Neural crest cell (in vitro differentiated cells): ENCODE measurements at regions not wholly inside any gene's neighbourhood (a gene's known extent, or its start where the extent isn't known, plus 50 kb on each side); places are given as distances from the start of the nearest gene placed in this dataset.
A peak's percentile ranks its signal among the peaks of the same experiment; 100 is the strongest.

Experiments used
- DNase-seq: peaks from one replicate; pipeline ENCODE4 v3.0.0; 2021; ENCODE audit warnings: low read depth, mixed read lengths, low spot score
- H3K27ac Mint-ChIP-seq: one replicate; pipeline ENCODE4 v1.8.0; 2021; ENCODE audit warnings: mild to moderate bottlenecking, mixed read lengths; ENCODE audit not compliant: unreplicated experiment
- H3K27me3 Mint-ChIP-seq: 2 replicates; pipeline ENCODE4 v1.8.0; 2021; ENCODE audit warnings: low read depth, mild to moderate bottlenecking, mixed read lengths
- H3K36me3 Mint-ChIP-seq: 2 replicates; pipeline ENCODE4 v1.8.0; 2021; ENCODE audit warnings: low read depth, mild to moderate bottlenecking, mixed read lengths
- H3K4me1 Mint-ChIP-seq: 2 replicates; pipeline ENCODE4 v1.8.0; 2021; ENCODE audit warnings: mixed read lengths
- H3K4me3 Mint-ChIP-seq: one replicate; pipeline ENCODE4 v1.8.0; 2021; ENCODE audit warnings: mild to moderate bottlenecking, mixed read lengths
- H3K9me3 Mint-ChIP-seq: 2 replicates; pipeline ENCODE4 v1.8.0; 2021; ENCODE audit warnings: mixed read lengths
- TF ChIP-seq, protein P1 (sequence below): fragments of 200-600 bp; sonication (generic); conservative IDR thresholded peaks from 2 replicates; pipeline ENCODE4 v1.5.0; 2021; ENCODE audit warnings: antibody characterized with exemption, mild to moderate bottlenecking

DNA sequence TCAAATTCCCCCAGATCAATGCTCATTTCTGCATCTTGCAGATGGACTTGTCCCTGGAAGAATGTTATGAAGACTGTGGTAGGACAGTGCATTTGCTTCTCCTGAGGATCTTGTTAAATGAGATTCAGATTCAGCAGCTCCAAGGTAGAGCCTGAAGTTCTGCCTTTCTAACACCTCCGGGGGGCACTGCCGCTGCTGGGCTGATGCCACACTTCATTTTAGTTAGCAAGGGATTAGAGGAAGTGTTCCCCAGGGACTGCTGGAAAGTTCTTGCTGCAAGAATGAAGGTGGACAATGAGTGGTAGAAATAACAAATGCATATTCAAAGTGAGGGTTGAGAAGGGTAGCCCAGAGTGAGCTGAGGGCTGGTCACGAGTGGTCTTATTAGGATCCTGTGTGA is 434.3 kb upstream of the AKR1E2 start:
- Mint-ChIP-seq H3K36me3 (no peaks in the 10 kb centered on the region), H3K27me3 (no peaks in the 10 kb centered on the region), H3K4me1 (no peaks in the 10 kb centered on the region), H3K27ac (no peak overlapping the region), H3K9me3 (peaks cover 2% of the 10 kb centered on the region), H3K4me3 (no peak overlapping the region)
- TF ChIP-seq, protein P1, sequence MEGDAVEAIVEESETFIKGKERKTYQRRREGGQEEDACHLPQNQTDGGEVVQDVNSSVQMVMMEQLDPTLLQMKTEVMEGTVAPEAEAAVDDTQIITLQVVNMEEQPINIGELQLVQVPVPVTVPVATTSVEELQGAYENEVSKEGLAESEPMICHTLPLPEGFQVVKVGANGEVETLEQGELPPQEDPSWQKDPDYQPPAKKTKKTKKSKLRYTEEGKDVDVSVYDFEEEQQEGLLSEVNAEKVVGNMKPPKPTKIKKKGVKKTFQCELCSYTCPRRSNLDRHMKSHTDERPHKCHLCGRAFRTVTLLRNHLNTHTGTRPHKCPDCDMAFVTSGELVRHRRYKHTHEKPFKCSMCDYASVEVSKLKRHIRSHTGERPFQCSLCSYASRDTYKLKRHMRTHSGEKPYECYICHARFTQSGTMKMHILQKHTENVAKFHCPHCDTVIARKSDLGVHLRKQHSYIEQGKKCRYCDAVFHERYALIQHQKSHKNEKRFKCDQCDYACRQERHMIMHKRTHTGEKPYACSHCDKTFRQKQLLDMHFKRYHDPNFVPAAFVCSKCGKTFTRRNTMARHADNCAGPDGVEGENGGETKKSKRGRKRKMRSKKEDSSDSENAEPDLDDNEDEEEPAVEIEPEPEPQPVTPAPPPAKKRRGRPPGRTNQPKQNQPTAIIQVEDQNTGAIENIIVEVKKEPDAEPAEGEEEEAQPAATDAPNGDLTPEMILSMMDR: no peak
- DNase-seq: no peak

DNA sequence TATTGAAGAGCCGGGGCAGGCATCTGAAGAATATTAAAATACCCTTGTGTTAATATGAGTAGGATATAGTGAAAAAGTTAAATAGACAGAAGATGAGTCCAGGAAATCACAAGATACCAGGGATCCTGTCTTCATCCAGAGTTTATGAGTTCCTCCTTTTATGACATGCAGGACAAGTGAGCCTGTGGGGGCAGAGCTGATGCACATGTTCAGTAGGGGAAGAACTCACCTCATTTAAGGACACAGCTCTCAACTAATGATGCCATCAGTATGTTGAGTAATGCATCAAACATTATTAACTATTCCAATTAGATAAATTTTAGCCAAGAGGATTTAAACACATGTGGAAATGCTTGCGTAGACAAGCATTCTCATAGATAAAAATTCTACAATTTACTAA is 435.8 kb upstream of the AKR1E2 start:
- Mint-ChIP-seq H3K9me3 (peaks cover 2% of the 10 kb centered on the region), H3K4me3 (no peak overlapping the region), H3K4me1 (peaks cover 4% of the 10 kb centered on the region), H3K27ac (no peak overlapping the region), H3K27me3 (no peaks in the 10 kb centered on the region), H3K36me3 (no peaks in the 10 kb centered on the region)
- TF ChIP-seq, protein P1: no peak
- DNase-seq: no peak

DNA sequence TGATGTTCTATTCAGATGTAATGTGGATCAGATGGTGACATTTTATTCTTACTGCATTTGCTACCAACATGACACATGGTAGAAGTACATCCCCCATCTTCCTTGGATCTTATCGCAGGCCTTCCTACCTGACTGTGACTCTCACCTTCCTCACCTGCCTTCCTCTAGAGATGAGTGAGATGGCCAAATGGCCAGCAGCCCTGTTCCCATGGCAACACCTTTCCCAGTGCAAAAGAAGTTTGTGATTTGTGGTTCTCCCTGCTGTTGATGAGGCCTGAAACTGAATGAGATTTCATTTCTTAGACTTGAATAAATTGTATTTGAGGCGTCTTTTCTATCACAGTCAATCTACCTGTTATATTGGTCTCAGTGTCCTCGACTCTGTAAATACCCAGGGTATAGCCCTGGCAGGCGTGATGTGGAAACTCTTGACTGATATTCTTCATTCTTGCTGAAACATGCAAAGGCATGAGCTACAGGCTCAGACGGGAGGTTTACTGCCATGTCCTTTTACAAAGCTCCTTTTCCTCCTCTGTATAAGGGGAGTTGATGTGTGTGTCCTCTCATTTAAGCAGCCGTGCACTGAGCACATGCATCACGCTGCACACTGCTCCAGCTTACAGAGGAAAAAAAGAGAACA is 440.7 kb upstream of the AKR1E2 start:
- TF ChIP-seq, protein P1: no peak

DNA sequence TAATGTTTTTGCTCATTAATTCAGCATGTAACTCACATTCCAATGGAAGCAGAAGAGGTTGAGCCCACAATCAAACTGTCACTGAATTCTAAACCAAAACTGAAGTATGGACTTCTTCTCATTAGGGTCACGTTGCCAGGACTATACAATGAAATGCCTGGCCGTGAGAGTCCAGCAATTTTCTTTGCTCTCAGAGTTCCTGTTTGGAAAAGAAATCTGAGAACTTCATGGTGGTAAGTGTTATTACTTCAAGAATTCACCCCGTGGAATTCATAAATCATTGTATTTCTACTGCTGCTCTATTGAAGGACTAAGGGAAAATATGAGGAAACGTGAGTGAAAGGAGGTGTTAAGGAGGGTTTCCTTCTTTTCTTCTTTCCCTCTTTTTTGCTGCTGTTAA is 441.8 kb upstream of the AKR1E2 start:
- DNase-seq: no peak
- no peaks in the 10 kb centered on the region for H3K9me3 Mint-ChIP-seq
- H3K36me3 Mint-ChIP-seq: no peaks in the 10 kb centered on the region
- H3K4me3 Mint-ChIP-seq: no peak overlapping the region
- TF ChIP-seq, protein P1: no peak
- H3K27ac Mint-ChIP-seq: no peak overlapping the region
- H3K4me1 Mint-ChIP-seq: peaks cover 22% of the 10 kb centered on the region
- H3K27me3 Mint-ChIP-seq: no peaks in the 10 kb centered on the region

More for the DNA sequence above, 440.7 kb upstream of the AKR1E2 start:
- no peak overlapping the region for H3K4me3 Mint-ChIP-seq
- H3K27ac Mint-ChIP-seq: peak overlapping the region; percentile 89
- H3K27me3 Mint-ChIP-seq: no peaks in the 10 kb centered on the region
- no peak for DNase-seq
- H3K4me1 Mint-ChIP-seq: peaks cover 22% of the 10 kb centered on the region
- H3K36me3 Mint-ChIP-seq: no peaks in the 10 kb centered on the region
- H3K9me3 Mint-ChIP-seq: no peaks in the 10 kb centered on the region

DNA sequence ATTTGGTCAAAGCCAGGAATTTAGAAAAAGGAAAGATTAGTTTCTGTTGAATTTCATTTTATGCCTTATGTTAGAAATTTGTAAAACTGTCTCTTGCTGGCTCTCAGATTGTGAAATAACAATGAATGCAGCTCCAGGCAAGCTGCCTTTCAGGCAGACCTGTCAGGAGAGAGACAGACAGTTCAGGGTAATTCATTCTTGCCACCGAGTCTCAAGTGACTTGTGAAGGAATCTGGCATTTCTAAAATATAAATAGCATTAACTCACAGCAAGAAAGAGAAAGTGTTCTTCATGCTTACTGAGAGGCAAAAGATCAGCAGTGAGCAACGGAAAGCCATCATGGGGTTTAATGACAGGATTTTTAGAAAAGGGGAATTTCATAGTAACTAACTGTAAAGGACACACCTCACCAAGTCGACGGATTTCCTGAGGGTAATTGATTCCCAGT is 442.3 kb upstream of the AKR1E2 start:
- no peaks in the 10 kb centered on the region for H3K27me3 Mint-ChIP-seq
- H3K27ac Mint-ChIP-seq: no peak overlapping the region
- H3K36me3 Mint-ChIP-seq: no peaks in the 10 kb centered on the region
- TF ChIP-seq, protein P1: no peak
- no peak for DNase-seq
- peaks cover 22% of the 10 kb centered on the region for H3K4me1 Mint-ChIP-seq
- no peaks in the 10 kb centered on the region for H3K9me3 Mint-ChIP-seq
- H3K4me3 Mint-ChIP-seq: no peak overlapping the region
